GM20431 (cell line): ENCODE measurements at regions not wholly inside any gene's neighbourhood (a gene's known extent, or its start where the extent isn't known, plus 50 kb on each side); places are given as distances from the start of the nearest gene placed in this dataset.

Experiments used
- in situ Hi-C: fragments of 300-500 bp; cut with MseI, MboI; formaldehyde crosslinking; loops from one replicate; pipeline ENCODE4 v1.15.0; 2020; ENCODE audit warnings: low sequenced_read_pairs; ENCODE audit not compliant: unreplicated experiment

DNA sequence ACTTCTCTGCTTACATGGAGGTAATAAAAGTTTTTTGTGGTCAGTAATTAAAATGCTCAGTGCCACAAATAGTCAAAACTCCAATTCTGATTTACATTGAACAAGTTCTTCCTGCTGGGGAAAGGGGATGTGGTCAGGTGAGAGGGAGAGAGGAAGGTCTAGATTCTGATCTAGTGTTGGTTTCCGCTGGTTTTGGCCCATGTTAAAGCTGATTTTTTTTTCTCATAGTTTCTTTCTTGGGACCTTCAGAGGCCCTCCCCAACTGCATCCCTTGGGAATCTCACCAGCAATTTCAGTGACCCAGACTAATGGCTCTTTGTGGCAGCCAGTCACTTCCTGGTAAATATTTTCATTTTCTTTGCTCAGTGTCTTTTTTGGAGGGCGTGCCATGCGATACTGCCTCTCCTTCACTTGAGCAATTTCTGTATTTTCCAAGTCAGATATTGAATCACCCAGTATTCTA is 332.7 kb downstream of the RAPGEF2 start:
- in situ Hi-C loops, result loop anchor here (25.0 kb wide), 2 partner anchors 573 to 723 kb away; partner anchors contain the start of gene PPID

DNA sequence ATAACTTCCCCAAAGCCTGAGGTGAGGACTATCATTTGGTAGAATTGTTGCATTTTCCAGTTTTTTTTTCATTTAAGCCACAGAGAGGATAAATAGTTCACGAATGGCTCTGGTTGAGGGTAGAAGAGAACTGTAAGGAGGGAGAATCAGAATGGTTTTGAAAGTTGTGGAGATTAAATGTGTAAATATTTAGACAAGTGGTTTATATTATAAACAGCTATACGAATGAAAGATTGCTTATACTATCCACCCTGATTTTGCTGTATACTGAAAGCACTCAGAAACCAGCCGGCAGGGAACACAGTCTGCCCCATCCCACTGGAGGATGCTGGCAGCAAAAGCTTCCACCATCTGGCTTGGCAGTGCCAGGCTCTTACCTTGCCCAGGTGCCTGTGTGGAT is 341.1 kb downstream of the RAPGEF2 start:
- in situ Hi-C loops, result loop anchor here (25.0 kb wide), 2 partner anchors 582 to 732 kb away; partner anchors contain the start of gene PPID

DNA sequence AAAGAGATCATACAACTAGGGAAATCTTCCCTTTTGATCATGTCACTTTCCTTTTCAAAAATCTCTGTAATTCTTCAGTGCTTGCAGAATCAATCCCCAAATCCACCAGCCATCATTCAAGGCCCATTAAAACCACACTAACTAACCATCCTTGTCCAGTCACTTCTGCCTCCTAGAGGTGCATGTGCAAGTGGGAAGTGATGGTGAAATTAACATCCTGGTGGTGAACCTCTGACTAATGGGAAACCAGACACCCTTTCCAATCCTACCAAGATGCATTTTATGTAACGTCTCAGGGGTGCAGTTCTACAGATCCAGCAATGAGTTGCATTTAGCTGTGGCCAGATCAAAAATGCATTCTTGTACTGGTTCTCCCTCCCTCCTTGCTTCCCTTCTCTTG is 341.8 kb downstream of the RAPGEF2 start:
- in situ Hi-C loops, result loop anchor here (25.0 kb wide), 2 partner anchors 582 to 732 kb away; partner anchors contain the start of gene PPID

DNA sequence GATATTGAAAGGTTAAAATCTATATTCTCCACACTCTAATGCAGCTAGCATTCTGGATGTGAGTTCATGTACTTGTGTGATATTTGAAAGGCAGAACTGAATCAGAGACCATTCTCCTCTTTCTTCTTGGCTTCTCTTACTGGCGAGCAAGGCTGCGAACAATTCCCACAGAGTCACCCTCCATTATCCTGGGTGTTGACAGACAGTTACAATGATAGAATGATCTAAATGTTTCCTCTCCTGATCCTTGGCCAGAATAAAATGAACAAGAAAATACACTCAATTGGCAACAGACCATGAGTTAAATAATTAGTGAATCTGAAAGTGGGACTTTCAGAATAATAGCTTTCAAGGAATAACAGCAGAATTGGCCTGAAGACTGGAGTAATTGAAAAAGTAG is 342.8 kb downstream of the RAPGEF2 start:
- in situ Hi-C loops, result loop anchor here (25.0 kb wide), 2 partner anchors 583 to 733 kb away; partner anchors contain the start of gene PPID

DNA sequence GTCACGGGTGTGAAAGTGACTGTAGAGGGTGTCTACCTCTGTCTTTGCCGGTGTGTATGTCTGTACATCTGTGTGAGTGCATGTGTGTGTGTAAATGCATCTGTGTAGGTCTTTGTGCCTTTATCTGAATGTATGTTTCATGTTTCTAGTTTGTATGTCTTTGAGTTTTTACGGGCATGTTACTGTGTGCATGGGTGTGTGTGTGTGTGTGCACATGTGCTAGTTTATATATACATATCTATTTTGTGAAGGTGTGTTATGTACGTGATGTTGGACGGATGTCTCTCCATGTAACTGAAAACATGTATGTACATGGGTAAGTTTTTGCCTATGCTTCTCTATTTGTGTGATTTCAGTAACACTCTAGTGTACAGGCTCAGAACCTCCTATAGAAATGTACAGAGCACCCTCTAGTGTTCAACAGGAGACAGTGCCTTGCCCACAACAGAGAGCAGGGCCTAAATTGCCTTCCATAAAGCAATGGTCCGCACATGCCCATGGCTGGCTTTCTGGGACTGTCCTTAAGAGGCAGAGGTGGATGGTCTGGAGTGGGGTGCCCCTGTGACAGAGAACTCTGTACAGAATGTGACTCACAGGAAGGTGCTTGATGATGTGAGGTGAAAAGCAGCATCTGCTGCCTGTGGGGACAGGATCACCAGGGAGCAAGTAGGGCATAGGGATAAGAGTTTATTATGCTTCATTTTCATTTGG is 343.5 kb downstream of the RAPGEF2 start:
- in situ Hi-C loops, result loop anchor here (25.0 kb wide), 2 partner anchors 584 to 734 kb away; partner anchors contain the start of gene PPID

DNA sequence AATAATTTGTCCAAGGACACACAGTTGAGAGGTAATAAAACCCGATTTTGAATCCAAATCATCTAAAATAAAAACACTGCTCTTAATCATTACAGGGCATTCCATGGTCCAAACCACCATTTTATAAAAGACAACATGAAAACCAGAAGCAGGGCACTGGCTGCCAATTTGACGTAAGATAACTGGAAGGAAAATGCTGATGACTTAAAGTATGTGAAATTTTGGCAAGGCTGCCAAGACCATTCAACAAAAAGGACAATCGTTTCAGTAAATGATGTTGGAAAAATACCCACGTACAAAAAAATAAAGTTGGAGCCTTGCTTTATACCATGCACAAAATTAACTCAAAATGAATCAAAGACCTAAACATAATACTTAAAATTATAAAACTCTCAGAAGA is 344.4 kb downstream of the RAPGEF2 start:
- in situ Hi-C loops, result loop anchor here (25.0 kb wide), 2 partner anchors 585 to 735 kb away; partner anchors contain the start of gene PPID

DNA sequence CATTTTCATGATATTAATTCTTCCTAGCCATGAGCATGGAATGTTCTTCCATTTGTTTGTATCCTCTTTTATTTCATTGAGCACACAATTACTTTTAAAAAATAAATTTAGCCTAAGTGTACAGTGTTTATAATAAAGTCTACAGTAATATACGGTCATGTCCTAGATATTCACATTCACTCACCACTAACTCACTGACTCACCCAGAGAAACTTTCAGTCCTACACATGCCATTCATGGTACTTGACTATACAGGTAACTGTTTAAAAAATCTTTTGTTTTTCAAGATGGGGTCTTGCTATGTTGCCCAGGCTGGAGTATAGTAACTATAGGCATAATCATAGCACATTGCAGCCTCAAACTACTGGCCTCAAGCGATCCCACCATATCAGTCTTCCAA is 348.1 kb downstream of the RAPGEF2 start:
- in situ Hi-C loops, result no loop called here

DNA sequence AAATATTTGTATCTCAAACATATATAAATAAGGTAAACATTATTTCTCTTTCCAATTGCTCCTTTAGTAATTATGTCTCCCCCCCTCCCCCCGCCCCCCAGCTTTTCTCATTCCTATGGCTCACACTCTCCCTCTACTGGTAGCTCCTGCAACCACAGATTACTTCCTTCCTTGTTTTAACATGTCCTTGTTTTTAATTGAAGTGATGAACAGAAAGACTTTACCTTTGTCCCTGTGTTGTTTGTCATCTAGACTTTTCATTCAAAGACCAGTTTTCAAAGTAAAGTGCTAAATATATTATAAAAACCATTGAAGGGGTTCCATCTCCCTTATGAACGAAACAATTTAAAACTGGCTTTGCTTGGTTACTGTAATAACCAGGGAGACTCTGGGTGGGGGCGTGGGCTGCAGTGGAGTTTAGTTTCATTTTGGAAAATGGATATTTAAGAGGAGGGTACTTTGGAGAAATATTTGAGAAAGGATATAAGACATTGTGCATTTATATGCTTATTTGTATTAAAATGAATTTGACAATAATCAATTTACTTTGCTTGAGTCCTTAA is 352.9 kb downstream of the RAPGEF2 start:
- in situ Hi-C loops, result no loop called here

DNA sequence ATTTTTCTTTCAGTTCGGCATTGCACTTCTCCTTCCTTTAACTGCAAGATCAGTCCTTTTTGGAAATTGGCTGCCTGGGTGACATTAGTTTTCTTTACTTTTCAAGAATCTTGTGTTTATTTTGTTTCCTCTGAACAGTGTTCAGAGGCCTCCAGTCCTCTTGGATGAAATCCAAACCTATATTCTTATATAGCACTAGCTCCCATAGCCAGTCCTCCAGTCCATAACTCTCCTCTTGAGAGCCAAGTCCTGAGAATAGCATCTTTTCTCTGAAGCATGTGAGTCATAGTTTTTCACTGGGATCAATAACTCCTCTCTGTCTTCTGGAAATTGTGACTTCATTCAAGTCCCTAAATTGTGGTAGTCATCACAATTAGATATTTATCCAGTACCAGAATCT is 357.5 kb downstream of the RAPGEF2 start:
- in situ Hi-C loops, result no loop called here

DNA sequence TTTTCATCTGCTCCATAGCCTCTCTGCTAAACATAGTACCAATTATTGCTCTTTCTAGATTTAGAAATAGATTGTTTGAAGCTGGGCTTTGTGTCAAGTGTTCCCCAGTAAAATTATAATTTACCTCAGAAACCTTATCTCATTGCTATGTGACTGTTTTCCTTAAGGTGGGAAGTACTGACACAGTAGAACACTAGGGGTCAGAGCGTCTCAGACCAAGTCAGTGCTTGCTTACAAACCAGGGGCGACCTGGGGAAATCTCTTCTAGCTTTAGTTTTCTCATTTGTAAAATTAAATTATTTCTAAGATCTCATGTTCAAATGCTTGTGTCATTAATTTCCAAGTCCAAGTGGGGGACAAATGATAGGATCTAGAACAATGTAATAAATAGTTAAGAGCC is 360.4 kb downstream of the RAPGEF2 start:
- in situ Hi-C loops, result no loop called here

DNA sequence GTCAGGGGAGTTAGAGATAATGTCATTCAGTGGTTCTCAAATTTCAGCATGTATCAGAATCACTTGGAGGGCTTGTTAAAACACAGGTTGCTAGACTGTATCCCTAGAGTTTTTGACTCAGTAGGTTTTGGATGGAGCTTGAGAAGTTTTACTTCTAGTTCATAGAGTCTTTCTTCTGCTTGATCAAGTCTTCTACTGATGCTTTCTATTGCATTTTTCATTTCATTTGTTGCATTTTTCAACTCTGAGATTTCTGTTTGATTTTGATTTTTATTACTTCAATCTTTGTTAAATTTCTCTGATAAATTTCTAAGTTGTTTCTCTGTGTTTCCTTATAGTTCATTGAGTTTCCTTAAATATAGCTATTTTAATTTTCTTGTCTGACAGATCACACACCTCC is 361.4 kb downstream of the RAPGEF2 start:
- in situ Hi-C loops, result no loop called here

DNA sequence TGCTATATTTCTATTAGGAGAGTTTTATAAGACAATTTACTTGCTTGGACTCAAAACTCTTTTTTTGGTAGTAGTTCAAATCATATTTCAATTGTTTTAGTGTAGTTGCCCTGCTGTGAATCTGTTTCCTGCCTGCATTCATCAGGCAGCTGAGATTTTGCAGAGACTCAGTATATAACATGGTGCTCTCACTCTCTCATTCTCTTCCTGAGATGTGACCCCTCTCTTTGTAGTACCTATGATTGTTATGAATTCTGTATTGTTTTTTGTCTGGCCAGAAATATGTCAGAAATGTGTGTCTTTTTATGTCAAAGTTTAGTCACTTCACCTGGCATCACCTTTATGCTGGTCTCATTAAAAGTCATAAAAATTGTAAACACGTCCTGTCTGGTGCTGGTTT is 374.0 kb downstream of the RAPGEF2 start:
- in situ Hi-C loops, result no loop called here

DNA sequence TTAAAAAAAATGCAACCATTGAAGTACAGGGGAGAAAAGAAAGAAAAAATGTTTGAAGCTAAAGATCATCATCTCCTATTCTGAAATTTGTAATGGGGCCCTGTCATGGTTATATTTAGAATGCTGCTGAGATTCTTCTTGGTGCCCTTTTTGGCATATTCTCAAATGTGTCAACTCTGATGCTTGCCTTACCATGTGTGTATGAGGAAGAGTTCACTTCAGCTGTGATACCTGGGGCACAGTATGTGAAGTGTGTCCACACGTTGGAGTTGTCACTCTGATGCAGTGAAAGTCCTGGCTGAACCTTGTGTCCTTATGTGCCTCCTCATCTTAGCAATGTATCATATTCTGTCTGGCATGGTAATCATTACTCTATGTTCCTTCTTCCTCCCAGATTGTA is 377.9 kb downstream of the RAPGEF2 start:
- in situ Hi-C loops, result no loop called here

DNA sequence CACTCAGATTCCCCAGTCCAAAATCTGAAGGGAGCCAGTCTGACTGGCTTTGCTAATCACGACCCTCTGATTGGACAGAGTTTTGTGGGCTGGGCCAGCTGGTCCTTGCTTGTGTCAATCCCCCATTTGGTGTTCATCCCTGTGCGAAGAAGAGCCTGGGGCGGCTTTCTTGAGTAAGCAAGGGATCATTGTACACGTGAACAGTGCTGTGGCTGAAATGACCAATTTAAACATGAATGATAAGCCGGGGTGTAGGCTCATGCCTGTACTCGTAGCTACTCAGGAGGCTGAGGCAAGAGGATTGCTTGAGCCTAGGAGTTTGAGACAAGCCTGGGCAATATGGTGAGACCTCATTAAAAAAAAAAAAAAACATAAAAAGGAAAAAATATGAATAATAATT is 379.1 kb downstream of the RAPGEF2 start:
- in situ Hi-C loops, result no loop called here

DNA sequence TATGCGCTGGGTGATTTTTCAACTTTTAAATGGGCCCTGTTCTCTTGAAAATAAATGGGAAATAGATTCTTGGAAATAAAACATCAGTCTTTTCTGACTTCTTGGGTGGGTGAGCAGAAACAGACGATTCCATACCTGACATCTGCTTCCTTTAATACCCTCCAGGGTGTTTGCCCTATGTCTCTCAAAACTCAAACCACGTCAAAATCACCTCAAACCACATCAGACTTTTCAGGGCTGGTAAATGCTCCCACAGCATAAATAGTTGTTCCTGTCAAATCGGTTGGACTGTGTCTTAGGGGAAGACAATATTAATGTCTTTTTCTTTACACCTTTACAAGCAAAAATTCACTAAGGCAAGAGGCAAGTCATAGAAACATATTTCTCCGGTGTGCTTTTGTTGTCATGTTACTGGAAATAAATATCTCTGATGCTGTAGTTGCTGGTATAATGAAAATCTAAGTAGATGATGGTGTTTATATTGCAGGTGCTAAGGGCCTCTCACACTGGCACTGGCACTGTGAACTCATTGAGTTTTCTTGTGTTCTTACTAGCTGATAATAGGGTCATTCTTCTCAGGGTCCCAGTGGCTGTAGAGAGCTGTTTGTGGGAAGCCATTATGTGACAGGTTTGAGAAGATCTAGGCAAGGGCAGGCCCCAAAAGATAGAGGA is 380.4 kb downstream of the RAPGEF2 start:
- in situ Hi-C loops, result no loop called here

DNA sequence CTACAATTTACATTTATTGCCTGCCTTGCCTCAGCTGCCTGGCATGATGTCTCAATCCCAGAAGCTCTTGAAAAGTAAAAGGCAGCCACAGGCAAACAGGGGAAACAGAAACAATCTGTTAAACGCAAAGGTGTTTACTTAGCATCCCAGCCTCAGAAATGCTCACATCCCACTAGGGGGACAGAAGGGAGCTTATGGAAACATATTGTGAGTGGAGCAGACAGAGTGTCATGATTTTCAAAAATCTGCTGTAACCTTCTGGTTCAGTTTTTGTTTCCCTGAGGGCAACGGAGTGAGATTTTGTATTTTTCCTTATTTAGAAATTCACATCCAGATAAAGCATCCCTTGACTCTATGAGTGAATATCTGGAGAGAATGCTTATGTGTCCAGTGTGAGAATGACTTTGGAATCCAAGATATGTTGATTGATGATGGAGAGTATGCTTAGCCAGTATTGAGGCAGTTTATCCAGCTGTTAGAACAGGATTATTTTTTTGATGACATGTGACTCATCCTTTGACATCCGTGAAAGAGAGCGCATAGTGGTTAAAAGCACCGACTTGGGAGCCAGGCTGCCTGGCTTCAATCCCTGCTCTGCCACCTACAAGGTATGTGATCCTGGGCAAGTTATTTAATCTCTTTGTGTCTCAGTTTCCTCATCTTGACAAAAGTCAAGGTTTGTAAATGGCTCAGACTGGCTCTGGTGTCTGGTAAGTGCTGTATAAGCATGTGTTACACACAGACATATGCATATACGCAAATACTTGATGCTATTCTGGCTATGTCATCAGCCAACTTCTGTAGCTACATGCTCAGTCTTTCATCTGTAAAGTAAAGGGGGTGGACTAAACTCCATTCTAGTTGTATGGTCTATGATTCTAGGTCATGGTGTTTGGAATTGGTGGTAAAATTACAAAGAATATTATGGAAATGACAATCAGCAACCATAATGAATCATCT is 381.2 kb downstream of the RAPGEF2 start:
- in situ Hi-C loops, result no loop called here

DNA sequence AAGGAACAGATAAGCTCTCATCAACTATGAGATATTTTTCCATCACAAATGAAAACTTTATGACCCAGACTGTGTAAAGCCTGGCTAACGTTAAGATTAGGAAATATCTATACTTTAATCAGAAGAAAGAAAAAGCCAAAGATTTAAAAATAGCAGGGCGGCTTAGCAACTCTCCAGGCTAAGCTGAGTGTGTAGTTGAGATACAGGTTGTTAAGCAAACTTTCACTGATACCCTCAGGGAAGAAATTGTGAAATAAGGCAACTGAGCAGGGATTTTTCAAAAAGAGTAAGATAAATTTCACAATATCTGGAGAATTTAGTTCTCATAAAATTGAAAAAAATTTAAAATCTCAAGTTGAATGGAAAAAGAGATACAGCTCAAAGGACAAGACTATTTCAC is 382.0 kb downstream of the RAPGEF2 start:
- in situ Hi-C loops, result no loop called here

DNA sequence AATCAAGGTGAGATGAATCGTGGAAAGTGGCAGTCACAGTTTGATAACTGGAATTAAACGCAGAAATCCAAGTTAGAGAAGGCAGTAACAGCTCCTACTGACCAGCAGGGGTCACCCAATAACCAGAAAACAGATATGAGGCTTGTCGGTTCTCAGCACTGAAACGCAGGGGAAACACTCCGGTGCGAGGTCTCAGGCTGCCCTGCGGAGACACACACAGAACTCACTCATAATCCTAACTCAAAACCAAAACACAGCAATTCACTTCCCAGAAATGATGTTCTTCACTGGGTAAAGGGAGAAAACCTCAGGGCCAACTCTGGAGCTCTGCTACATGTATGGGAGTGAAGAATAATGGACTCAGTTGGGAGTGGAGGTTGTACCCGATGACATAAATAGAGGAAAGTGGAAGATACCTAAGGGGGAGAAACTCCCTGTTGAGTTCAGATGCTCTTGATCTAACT is 384.4 kb downstream of the RAPGEF2 start:
- in situ Hi-C loops, result no loop called here

DNA sequence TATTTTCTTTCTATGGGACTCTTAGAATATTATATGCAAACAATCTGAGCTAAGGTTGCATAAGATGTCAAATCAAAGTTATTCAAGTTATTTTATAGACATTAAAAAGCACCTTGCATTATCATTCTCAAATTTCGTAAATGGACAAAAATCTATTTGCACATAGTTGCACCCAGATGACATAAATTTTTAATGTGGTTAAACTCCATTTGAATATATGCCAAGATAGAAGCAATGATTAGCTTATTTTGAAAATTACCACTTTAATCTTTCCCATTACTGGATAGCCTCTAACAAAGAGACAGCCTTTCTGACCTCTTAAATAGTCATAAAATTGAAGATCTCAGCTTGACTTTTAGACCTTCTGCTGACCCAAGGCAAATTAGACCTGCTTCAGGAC is 386.8 kb downstream of the RAPGEF2 start:
- in situ Hi-C loops, result no loop called here
